IMR-90 (cell line): ENCODE measurements at regions not wholly inside any gene's neighbourhood (a gene's known extent, or its start where the extent isn't known, plus 50 kb on each side); places are given as distances from the start of the nearest gene placed in this dataset.

Source experiments
- ATAC-seq: fragments of 200-7000 bp; cut with Tn5 transposase; 2 replicates; pipeline ENCODE4 v1.9.1; 2020; ENCODE audit warnings: low read depth, mild to moderate bottlenecking, moderate library complexity
- BruUV-seq: library from RNA; stranded (reverse); fragments of 400-500 nt; replicated peaks from 2 replicates; lab custom pipeline; 2021; lab: Mats Ljungman, UMichigan
- CTCF ChIA-PET: fragments of 300-600 bp; formaldehyde crosslinking; extraction: SDS; loops from one replicate; lab custom pipeline; 2021; ENCODE audit warnings: antibody characterized with exemption; lab: Yijun Ruan, JAX
- POLR2A ChIA-PET: fragments of 300-600 bp; sonication (Branson Sonifier 250); formaldehyde crosslinking; loops from one replicate; lab custom pipeline; 2022; ENCODE audit warnings: antibody characterized with exemption; ENCODE audit not compliant: unreplicated experiment; lab: Charles Lee
- DNase-seq: peaks from one replicate; pipeline ENCODE4 v3.0.0; 2013
- H2AFZ ChIP-seq: replicated peaks from 2 replicates; pipeline ENCODE3; 2013; ENCODE audit warnings: low read length, mild to moderate bottlenecking; ENCODE audit not compliant: poor library complexity
- H2AK5ac ChIP-seq: 2 replicates; pipeline ENCODE4 v1.6.1; 2013; ENCODE audit warnings: low read depth, low read length, inconsistent platforms
- H2AK9ac ChIP-seq: replicated peaks from 2 replicates; pipeline ENCODE3; 2013; ENCODE audit warnings: mild to moderate bottlenecking, low read depth, low read length, moderate library complexity; ENCODE audit not compliant: poor library complexity
- H2BK120ac ChIP-seq: 2 replicates; pipeline ENCODE4 v1.6.1; 2013; ENCODE audit warnings: low read depth, low read length, inconsistent platforms
- H2BK15ac ChIP-seq: 3 replicates; pipeline ENCODE4 v1.6.1; 2013; ENCODE audit warnings: low read depth, low read length, inconsistent platforms
- H2BK20ac ChIP-seq: 2 replicates; pipeline ENCODE4 v1.6.1; 2013; ENCODE audit warnings: low read depth, mild to moderate bottlenecking, inconsistent platforms, low read length, moderate library complexity
- H2BK5ac ChIP-seq: 2 replicates; pipeline ENCODE4 v1.6.1; 2013; ENCODE audit warnings: mild to moderate bottlenecking, low read depth, low read length, inconsistent platforms; ENCODE audit not compliant: poor library complexity, severe bottlenecking
- H3K14ac ChIP-seq: replicated peaks from 2 replicates; pipeline ENCODE4 v1.6.1; 2013; ENCODE audit warnings: low read depth, low read length, inconsistent platforms
- H3K18ac ChIP-seq: 2 replicates; pipeline ENCODE4 v1.6.1; 2013; ENCODE audit warnings: low read depth, low read length, control low read depth
- H3K23ac ChIP-seq: 2 replicates; pipeline ENCODE4 v1.6.1; 2013; ENCODE audit warnings: low read depth, low read length, inconsistent platforms
- H3K27ac ChIP-seq: 2 replicates; pipeline ENCODE4 v1.5.1; 2013; ENCODE audit warnings: mild to moderate bottlenecking, control low read depth, low read length; ENCODE audit not compliant: insufficient read depth
- H3K27me3 ChIP-seq: 2 replicates; pipeline ENCODE4 v1.6.1; 2013; ENCODE audit warnings: low read length; ENCODE audit not compliant: control insufficient read depth, insufficient read depth
- H3K36me3 ChIP-seq: 2 replicates; pipeline ENCODE4 v1.6.1; 2013; ENCODE audit warnings: low read length, mixed read lengths; ENCODE audit not compliant: control insufficient read depth, insufficient read depth
- H3K4ac ChIP-seq: 2 replicates; pipeline ENCODE4 v1.6.1; 2013; ENCODE audit warnings: low read depth, low read length, inconsistent platforms
- H3K4me1 ChIP-seq: 2 replicates; pipeline ENCODE4 v1.6.1; 2013; ENCODE audit warnings: low read length, mixed read lengths; ENCODE audit not compliant: control insufficient read depth, insufficient read depth
- H3K4me2 ChIP-seq: 2 replicates; pipeline ENCODE4 v1.6.1; 2013; ENCODE audit warnings: low read depth, mild to moderate bottlenecking, control low read depth, low read length, moderate library complexity
- H3K4me3 ChIP-seq: 2 replicates; pipeline ENCODE4 v1.5.1; 2013; ENCODE audit warnings: low read depth, mild to moderate bottlenecking, control low read depth, low read length, moderate library complexity; ENCODE audit not compliant: insufficient read depth
- H3K56ac ChIP-seq: 2 replicates; pipeline ENCODE4 v1.6.1; 2013; ENCODE audit warnings: low read length, inconsistent platforms; ENCODE audit not compliant: insufficient read depth; ENCODE audit errors: extremely low read depth
- H3K79me1 ChIP-seq, 2 experiments: 2 replicates each; pipeline ENCODE4 v1.6.1; 2013; ENCODE audit warnings: low read length in 2 of 2, inconsistent platforms in 1 of 2, low read depth in 1 of 2
- H3K9ac ChIP-seq: 2 replicates; pipeline ENCODE4 v1.6.1; 2013; ENCODE audit warnings: low read depth, low read length, control low read depth
- H3K9me1 ChIP-seq: 2 replicates; pipeline ENCODE4 v1.6.1; 2013; ENCODE audit warnings: low read length, inconsistent platforms; ENCODE audit not compliant: insufficient read depth
- H3K9me3 ChIP-seq: 2 replicates; pipeline ENCODE4 v1.6.1; 2013; ENCODE audit warnings: low read length; ENCODE audit not compliant: control insufficient read depth, insufficient read depth
- H4K20me1 ChIP-seq: 2 replicates; pipeline ENCODE4 v1.6.1; 2013; ENCODE audit warnings: low read length, inconsistent platforms; ENCODE audit not compliant: insufficient read depth
- H4K5ac ChIP-seq: 2 replicates; pipeline ENCODE4 v1.6.1; 2013; ENCODE audit warnings: mild to moderate bottlenecking, low read depth, low read length, control low read depth
- H4K8ac ChIP-seq, 2 experiments: 2 replicates each; pipeline ENCODE4 v1.6.1; 2013; ENCODE audit warnings: low read depth in 2 of 2, low read length in 2 of 2, control low read depth in 1 of 2, inconsistent platforms in 1 of 2
- H4K91ac ChIP-seq: 2 replicates; pipeline ENCODE4 v1.6.1; 2013; ENCODE audit warnings: low read depth, low read length, inconsistent platforms; ENCODE audit not compliant: insufficient read depth
- CEBPB ChIP-seq: IDR thresholded peaks from 2 replicates; pipeline ENCODE4 v1.6.1; 2012; ENCODE audit warnings: low read depth, low read length, improper control_type of control experiment
- CHD1 ChIP-seq: IDR thresholded peaks from 2 replicates; pipeline ENCODE4 v1.6.1; 2012; ENCODE audit warnings: low read depth, low read length, improper control_type of control experiment
- CTCF ChIP-seq: conservative IDR thresholded peaks from 2 replicates; pipeline ENCODE4 v1.5.1; 2012; ENCODE audit warnings: mild to moderate bottlenecking, low read depth, low read length, improper control_type of control experiment
- MAFK ChIP-seq: IDR thresholded peaks from 2 replicates; pipeline ENCODE4 v1.6.1; 2012; ENCODE audit warnings: low read depth, low read length, improper control_type of control experiment
- MXI1 ChIP-seq: IDR thresholded peaks from 2 replicates; pipeline ENCODE4 v1.6.1; 2012; ENCODE audit warnings: low read depth, mild to moderate bottlenecking, low read length, moderate library complexity, borderline replicate concordance
- RAD21 ChIP-seq: IDR thresholded peaks from 2 replicates; pipeline ENCODE4 v1.6.1; 2012; ENCODE audit warnings: low read length, improper control_type of control experiment
- USF2 ChIP-seq: fragments of 150-350 bp; IDR thresholded peaks from 2 replicates; pipeline ENCODE4 v1.6.1; 2017; ENCODE audit warnings: mild to moderate bottlenecking, antibody characterized with exemption, low read length, low read depth
- WGBS, 2 experiments: methylation state at CpG; one replicate each; pipeline versions ENCODE4 v1.1.5 to v1.1.7; 2013; ENCODE audit warnings: missing lambda C conversion rate in 2 of 2; ENCODE audit not compliant: insufficient read length in 1 of 2; ENCODE audit errors: extremely low coverage in 2 of 2; 5-methylcytosine and 5-hydroxymethylcytosine counted together
- dilution Hi-C: fragments of 300-500 bp; cut with HindIII; formaldehyde crosslinking; loops from one replicate; pipeline ENCODE4 v1.14.3; 2018; ENCODE audit warnings: low sequenced_read_pairs; ENCODE audit not compliant: unreplicated experiment
- in situ Hi-C: fragments of 300-500 bp; cut with MboI; formaldehyde crosslinking; loops from 3 replicates; pipeline ENCODE4 v1.14.3; 2019; ENCODE audit warnings: low sequenced_read_pairs, inconsistent platforms, mixed read lengths
- intact Hi-C: fragments of 100-400 bp; cut with micrococcal nuclease; formaldehyde crosslinking; loops from 2 replicates; pipeline ENCODE4 v1.10.0; 2022

GRCh38 chr7:114822844-114823243 is 99.0 kb upstream of the MDFIC start:
- POLR2A ChIA-PET = no interaction called here
- Histone ChIP-seq H2BK5ac (no peak overlapping the region), H4K5ac (no peak overlapping the region), H3K4me1 (peaks cover 7% of the 10 kb centered on the region), H2BK120ac (no peak overlapping the region), H2AK5ac (no peak overlapping the region), H3K36me3 (no peaks in the 10 kb centered on the region), H3K4me3 (no peak overlapping the region), H3K9ac (no peak overlapping the region), H2AFZ (no peak overlapping the region), H3K14ac (no peak overlapping the region), H4K91ac (no peak overlapping the region), H4K8ac (no peak overlapping the region), H3K56ac (no peak overlapping the region), H3K79me1 (no peaks in the 10 kb centered on the region), H3K18ac (no peak overlapping the region), H3K4me2 (no peak overlapping the region), H3K27ac (no peak overlapping the region), H2BK15ac (no peak overlapping the region), H3K9me3 (no peaks in the 10 kb centered on the region), H3K9me1 (no peaks in the 10 kb centered on the region; the same call in 1 of the 2 replicates), H4K20me1 (no peaks in the 10 kb centered on the region), H2AK9ac (no peak overlapping the region), H3K27me3 (no peaks in the 10 kb centered on the region), H3K4ac (no peak overlapping the region), H2BK20ac (no peak overlapping the region), H3K23ac (no peak overlapping the region)
- TF ChIP-seq CTCF (no peak), CHD1 (no peak), USF2 (no peak), CEBPB (peak; percentile 60; the same call in 1 of the 2 replicates), MXI1 (no peak), MAFK (no peak), RAD21 (no peak)
- dilution Hi-C loops (no loop called here), in situ Hi-C loops (no loop called here), intact Hi-C loops (no loop called here)
- CTCF ChIA-PET = no interaction called here
- no CpG with 5 or more reads among the region's 2 CpGs for WGBS, 2 experiments
- DNase-seq = no peak
- BruUV-seq = no TSS peak
- no peak for ATAC-seq
